ENCODE measurements at regions not wholly inside any gene's neighbourhood (a gene's known extent, or its start where the extent isn't known, plus 50 kb on each side); places are given as distances from the start of the nearest gene placed in this dataset.

DNA sequence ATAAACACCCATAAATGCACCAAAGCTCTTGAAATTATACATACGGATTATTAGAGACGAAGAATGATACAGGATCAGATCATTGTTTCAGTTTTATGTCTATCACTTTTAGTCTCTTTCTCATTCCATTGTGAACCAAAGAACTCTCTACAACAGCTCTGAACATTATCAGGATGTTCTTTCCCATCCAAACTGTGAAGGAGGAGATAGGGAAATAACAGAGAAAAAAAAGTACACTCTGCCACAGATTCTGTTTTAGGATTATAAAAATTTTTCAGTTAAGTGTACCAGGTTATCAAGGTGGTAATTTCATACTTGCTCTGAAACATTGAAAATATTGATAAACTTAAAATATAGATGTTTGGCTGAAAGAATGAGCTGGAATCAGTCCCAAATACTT, 270.9 kb downstream of the MZT1 start:
- no peak for DNase-seq (ENCODE audit: low read depth, low spot score)

DNA sequence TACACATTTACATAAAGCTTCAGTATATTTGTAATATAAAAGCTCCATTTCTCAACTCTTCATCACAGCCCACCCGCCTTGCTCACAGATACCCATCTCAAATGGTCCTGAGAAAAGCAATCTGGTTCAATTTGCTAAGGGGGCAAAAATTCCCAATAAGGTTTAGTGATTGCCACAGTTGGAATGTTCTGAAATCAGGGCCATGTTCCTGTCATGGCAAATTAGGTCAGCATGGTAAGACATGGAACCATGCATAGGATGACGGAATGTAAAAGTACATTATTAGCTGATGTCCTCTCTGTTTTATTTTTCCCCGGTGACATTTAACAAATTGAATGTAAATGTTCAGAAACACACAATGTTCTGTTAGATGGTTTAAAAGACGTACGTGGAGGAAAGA, 274.3 kb downstream of the MZT1 start:
- no peak for DNase-seq (ENCODE audit: low read depth, low spot score)

DNA sequence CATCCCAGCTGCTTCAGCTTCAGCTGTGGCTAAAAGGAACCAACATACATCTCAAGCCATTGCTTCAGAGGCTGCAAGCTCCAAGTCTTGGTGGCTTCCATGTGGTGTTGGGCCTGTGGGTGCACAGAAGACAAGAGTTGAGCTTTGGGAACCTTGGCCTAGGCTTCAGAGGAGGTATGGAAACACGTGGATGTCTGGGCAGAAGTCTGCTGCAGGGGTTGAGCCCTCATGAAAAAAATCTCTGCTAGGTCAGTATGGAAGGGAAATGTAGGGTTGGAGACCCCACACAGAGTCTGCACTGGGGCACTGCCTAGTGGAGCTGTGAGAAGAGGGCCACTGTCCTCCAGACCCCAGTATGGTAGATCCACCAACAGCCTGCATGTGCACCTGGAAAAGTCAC, 279.3 kb downstream of the MZT1 start:
- DNase-seq (ENCODE audit: low read depth, low spot score) = no peak

DNA sequence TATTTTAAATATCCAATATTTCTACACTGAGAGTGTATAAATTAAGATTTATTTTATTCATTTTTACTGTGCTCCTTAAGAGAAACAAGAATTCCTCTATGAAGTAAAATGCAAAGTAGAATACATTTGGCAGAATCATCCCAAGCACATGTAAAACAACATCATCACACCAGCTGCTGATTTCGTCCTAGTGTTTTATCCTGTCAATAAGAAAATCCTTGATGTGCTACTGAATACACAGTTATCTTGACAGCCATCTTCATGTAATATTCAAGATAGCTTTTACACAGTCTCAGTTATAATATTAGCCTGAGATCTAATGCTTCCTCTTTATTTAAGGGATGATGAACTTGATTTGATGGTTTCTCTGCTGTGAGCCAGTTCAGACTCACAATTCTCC, 282.4 kb downstream of the MZT1 start:
- DNase-seq (ENCODE audit: low read depth, low spot score) = no peak

DNA sequence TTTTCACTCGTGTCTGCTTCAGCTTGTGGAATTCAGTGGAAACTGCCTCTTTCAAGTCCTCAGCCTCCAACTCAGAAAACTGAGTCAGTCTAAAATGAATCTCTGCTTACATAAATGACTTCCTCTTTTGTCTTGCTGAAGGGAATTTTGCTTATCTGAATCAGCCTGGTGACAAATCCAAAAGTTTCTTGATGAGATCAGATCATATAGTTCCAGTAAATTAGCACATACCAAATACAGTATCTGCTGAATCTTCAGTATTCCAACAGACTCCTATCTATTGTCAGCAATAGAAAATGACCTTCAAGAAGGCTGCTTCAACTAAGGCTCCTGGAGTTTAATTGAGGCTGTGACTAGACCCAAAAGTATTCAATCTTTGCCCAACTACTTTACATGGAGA, 290.0 kb downstream of the MZT1 start:
- no peak for DNase-seq (ENCODE audit: low read depth, low spot score)

DNA sequence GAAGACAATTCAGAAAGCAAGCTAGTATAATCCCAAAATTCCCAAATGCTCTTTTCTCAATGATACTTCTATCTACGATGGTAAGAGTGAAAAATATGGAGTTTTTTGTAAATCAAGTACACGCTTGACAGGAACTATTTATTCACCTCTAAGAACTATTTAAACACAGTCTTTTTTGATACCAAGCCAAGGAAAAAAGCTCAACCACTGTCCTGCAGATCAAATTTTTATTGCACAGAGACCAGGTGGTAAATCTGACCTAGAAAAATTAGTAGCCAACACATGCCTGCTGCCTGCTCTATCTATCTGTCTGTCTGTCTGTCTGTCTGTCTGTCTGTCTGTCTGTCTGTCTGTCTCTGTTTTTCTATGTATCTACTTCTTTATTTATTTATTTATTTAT, 292.2 kb downstream of the MZT1 start:
- DNase-seq (ENCODE audit: low read depth, low spot score) = no peak

DNA sequence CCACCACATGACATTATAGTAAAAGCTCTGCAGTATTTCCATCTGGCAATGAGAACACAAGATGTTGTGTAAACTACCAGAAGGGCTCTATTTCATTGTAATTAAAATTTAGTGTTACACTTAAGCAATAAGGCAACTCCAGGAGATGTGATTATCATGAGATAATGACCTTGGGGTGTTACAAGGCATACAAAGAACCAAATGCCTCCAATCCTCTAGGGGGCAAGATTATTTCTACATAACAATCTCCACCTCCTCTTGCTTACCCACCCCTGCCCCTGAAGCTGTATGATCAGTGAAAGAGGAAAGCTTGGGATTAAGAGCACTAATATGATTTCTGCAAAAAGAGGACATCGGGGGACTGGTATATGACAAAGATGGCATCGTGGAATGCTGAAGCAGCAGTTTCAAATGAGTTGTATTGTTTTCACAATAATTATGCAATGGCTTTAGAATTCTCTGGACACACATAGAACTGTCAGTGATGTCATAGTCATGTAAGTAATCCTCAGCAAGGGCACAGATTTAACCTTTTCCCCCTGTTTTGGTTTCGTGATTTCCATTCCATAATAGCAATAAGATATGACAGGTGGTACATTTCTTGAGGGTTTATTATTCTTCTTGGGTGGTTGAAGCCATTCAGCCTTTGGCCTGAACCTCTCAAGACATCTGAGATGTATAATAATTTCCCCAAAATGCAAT, 295.3 kb downstream of the MZT1 start:
- DNase-seq (ENCODE audit: low read depth, low spot score) = peak; percentile 14

DNA sequence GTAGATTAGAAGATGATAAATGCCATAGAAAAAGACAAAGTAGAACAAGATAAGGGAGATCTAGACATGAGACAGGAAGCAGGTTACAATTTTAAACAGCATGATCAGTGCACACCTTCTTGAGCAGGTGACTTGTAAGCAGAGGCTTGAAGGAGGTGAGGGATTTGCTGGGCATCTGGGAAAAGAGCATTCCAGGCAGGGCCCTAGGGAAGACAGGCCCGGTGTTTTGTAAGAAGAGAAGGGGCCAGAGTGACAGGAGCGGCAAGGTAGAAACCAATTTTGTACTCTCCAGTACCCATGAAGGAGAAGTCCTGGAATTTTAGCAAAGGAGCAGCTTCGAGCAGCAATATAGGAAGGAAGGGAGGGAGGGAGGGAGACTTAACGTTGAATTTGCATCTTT, 296.5 kb downstream of the MZT1 start:
- DNase-seq (ENCODE audit: low read depth, low spot score) = peak; percentile 66

DNA sequence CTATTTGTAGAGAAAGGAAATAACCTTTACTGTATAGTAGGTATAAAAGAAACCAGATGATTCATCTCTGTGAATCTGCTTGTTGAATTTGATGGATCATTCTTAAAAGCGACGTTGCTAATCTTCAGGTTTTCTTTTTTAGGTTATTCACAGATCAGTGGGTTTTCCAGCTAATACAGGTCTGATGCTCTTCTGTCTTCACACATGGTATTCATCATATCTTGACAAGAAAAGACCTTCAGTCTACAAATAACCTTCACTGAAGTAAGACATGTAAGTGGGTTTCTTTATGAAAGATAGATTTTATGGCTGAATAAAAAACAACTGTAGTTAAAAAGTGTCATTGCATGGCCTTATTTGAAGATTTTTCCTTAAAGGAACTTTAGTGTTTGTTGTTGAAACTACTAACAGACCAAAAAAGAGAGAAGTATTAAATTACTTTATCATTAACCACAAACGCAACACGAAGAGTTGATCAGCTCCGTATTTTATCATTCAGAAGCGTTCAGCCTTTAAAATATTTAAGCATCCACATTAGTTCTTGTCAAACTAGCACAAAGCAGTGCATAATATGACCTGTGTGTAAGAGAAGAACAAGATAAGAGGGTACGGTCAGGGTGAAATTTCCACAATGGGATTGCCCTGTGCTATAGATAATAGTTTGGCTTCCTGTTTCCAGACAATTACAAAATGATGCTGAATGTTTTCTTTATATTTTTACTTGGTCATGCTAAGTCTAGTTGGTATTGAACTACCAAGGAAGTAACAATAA, 299.5 kb downstream of the MZT1 start:
- no peak for DNase-seq (ENCODE audit: low read depth, low spot score)

DNA sequence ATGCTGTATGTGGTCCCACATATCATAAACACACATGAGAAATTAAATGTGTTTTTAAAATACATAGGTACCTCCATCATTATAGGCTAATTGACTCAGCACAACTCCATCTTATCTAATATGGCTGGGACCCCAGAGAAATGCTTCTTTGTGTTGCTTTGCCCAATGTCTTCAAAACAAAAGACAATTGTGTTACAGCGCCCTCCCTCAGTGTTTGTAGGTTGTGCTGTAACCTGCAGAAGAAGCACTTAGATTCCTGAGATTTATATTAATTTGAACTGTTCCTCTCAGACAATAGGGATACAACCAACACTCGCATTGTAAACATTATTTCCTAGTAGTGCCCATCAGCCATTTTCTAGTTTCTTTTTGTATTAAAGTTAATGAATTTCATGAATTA, 303.4 kb downstream of the MZT1 start:
- DNase-seq (ENCODE audit: low read depth, low spot score) = no peak

DNA sequence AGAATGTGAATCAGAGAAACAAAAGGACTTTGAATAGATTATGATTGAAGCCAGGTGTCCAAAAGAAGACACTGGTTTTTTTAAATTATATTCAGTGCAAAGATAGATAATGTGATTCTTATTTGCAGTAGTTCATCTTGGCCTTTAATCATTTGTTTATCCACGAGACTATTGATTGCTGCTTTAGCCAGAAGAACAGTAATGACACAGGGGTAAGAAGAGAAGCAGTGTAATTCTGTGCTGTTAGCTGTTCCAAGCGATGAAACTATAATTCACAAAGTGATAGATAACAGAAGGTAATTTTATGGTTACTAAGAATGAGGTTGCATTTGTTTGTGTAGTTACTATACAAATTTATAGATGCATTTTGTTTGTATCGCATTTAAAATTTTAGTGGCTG, 311.6 kb downstream of the MZT1 start:
- no peak for DNase-seq (ENCODE audit: low read depth, low spot score)

DNA sequence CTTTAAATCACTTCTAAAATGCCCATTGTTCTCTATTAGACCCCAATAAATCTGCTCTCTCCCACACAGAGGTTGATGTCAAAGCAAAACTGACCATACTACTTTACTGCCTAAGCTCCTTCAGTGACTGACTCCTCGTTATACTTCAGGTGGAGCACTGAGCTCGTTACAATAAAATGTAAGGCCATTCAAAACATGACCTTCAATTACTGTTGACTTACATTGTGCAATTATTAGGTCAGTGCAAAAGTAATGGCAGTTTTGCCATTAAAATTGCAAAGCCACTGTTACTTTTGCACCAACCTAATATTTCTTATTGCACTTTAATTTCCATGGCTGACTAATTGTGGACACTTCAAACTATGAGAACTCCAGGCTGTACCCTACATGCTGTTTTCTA, 314.9 kb downstream of the MZT1 start:
- no peak for DNase-seq (ENCODE audit: low read depth, low spot score)

DNA sequence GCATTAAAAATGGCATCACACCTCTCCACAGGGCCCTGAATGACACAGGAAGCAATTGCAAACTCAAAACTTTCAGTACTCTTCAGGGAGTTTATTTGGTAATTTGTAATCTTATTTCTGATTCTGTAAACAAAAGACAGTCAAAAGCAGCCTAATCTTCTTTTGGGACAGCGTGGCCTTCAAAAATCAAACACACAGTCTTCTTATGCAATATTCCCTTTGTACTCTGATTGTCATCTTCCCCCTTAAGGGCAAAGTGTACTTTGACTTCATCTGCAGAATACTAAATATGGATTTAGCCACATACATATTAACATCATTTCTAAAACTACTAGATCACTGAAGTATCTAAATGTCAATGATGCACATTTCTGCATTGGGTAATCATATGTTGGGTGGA, 322.0 kb downstream of the MZT1 start:
- DNase-seq (ENCODE audit: low read depth, low spot score) = no peak

DNA sequence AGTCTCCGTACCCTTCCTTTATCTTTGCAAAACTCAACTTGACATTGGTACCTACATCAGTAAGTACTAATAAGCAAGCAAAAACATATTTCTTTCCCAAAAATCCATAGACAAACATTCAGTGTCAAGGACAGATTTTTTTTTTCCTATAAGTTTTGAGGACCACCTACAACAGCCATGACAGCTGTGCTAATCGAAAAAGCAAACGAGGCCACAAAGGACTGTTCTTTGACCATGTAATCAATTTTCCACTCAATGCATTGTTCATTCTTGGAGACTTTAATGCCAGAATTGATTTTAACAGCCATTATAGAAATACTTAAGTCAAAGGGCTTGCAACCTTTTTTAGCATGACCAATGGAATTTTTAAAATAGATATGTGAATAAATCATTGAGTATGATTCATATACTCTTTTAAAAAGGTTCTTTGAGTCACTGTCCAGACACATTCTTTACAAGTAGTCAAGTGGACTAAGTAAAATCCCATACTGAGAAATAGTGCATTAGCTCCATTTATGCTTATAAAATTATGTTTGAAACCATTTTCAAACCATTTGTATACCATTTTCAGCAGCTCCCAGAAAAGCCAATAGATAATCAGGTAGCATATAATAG, 323.9 kb downstream of the MZT1 start:
- DNase-seq (ENCODE audit: low read depth, low spot score) = no peak

DNA sequence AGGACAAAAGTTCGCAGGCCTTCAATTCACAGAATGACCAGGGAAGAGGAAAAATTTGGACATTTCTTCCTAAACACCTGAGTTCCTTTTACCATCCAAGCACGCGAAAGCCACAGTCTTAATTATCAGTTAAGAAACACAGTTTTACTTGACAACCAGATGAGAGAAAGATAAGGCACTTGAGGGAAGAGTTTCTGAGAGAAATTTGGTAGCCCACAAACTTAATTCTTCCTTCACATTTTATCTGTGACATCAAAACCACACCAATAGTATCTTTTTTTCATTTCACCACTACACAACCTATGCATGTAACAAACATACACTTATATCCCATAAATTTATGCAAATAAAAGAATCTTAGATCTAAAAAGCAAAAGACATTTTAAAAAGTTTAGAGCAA, 326.6 kb downstream of the MZT1 start:
- DNase-seq (ENCODE audit: low read depth, low spot score) = no peak

DNA sequence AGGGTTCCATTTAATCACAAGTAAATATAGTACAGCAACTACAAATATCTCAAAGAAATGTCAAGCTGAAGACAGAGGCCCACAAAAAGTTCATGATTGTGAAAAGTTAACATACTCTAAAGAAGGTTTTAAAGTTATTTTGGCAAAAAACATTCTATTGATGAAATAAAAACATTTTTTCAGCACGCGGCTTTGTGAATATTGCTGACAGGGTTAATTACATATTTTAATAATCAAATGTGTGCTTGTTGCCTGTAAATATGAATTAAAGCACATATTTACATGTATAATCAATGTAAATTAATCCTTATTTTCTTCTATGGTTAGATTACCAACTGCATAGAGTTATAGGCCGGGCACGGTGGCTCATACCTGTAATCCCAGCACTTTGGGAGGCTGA, 328.1 kb downstream of the MZT1 start:
- DNase-seq (ENCODE audit: low read depth, low spot score) = no peak

DNA sequence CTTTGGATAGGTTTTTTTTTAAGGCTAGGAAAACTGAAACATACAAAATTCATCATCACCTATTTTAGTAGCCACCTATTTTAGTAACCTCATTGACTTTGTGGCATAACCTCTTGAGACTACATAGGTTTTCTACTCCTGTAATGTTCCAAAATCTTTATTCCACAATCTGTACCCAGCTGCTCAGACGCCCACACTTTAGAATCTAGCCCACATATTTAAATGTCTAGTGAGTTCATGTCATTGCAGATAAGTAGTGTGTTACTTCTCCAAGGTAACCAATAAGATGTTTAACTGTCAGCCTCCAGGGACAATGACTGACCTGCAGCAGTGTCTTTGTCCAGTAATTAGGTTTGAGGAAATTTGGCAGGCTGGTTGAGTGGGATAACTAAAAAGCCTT, 330.2 kb downstream of the MZT1 start:
- no peak for DNase-seq (ENCODE audit: low read depth, low spot score)

DNA sequence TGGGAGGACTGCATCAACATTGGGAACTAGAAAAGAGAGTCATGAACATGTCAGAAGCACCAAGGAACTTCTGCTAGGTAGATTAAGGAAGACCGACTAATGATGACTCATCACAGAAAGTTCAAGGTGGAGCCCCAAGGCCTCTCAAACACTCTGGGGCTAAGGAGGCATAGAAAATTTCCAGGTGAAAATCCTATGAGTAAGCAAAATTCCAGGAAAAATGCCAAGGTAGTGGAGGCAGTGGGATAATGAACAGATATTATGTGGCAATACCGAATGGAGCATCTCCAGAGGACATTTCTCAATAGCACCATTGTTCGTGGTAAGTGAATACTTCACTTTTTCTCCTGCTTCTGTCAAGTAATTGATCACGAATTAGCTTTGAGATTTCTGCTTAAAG, 336.5 kb downstream of the MZT1 start:
- DNase-seq (ENCODE audit: low read depth, low spot score) = no peak

DNA sequence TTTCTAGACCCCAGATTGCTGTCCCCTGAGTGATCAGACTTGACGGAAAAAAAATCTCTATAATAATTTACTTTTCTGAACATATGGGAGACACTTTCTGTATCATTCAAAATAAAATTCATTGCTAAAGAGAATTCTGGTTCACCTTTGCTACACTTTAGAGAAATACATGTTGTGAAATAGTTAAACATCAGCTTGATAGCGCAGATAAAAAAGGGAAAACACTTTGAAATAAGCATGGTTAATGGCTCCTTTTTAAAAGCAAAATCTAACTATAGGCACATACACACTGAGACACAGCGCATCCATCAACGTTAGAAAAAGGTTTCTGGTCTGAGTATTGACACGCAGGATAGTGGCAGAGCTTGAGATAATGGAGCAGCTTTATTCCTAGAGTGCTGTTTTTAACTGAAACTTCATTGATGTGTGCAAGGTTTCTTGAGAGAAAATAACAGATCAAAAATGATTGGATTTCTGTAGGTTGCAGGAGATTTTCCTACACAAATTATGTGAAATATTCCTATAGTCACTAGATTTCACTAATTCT, 341.2 kb downstream of the MZT1 start:
- DNase-seq (ENCODE audit: low read depth, low spot score) = no peak

DNA sequence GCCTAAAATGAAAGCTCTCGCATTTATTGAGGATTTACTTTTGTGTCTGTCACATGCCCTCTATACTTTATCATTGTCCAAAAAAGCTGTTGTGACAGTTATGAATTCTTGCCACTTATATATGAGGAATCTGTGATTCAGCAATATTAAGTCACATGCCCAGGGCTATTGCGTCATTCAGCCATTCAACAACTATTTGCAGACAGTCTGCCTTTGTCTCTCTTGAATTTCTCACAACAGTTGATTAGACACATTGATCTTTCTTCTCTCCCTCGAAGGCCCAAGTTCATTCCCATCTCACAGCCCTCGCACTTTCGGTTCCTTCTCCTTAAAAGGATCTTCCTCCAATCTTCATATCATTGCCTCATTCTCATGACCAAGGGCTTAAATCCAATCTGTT, 342.6 kb downstream of the MZT1 start:
- no peak for DNase-seq (ENCODE audit: low read depth, low spot score)

DNA sequence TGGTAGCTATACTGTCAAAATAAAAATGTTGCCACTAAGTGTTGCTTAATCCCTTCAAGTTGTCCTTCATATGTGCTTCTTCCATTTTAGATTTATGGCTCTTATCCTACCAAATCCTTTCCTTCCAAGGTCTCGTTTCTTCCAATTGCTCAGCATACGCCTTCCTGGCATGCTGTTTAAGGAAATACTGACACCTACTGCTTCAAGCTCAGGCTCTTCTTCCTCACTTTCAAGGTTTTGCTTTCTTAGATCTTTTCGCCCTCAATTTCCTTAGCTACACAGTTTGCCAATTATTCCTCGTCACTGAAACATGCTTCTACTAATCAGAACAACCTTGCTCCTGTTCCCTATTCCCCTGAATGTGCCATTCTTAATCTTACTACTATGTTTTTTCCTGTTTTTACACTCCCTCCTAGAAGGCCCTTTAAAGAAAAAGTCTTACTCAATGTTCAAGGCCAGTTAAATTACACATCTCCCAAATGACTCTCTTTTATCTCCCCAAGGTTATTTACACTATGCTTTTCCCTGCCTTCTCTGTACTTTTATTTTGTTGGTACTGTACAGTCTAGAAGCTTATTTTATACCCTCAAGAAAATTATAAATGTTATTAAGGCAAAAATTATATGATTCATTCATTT, 343.1 kb downstream of the MZT1 start:
- no peak for DNase-seq (ENCODE audit: low read depth, low spot score)

DNA sequence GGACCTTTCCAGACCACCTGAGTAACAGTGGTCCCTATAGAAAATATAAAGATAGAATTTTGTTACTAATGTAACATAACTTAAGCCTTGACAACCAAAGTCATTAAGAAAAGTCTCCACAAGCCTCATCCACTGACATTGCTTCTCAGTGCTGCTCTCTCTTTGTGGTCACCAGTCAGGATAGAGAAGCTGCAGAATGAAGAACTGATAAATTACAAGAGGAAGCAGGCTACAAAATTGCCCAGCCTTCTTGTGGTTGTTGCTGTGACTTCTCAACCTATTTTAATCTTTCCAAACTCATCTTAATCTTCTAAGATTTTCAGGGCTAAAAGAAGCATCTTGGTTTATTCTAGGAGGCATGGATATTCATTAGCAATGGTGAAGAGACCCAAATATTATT, 343.8 kb downstream of the MZT1 start:
- no peak for DNase-seq (ENCODE audit: low read depth, low spot score)

Data from ELF-1 (cell line).